HFF-Myc (cell line): ENCODE measurements at regions not wholly inside any gene's neighbourhood (a gene's known extent, or its start where the extent isn't known, plus 50 kb on each side); places are given as distances from the start of the nearest gene placed in this dataset.

Source experiments
- DNase-seq: peaks from one replicate; pipeline ENCODE4 v3.0.0-alpha.2; 2011; ENCODE audit warnings: low read depth; ENCODE audit errors: extremely low read depth
- H3K4me3 ChIP-seq: replicated peaks from 2 replicates; pipeline ENCODE4 v1.5.1; 2011; ENCODE audit warnings: low read depth, mild to moderate bottlenecking, control low read depth, low read length
- CTCF ChIP-seq: IDR thresholded peaks from 2 replicates; pipeline ENCODE4 v1.5.1; 2012; ENCODE audit warnings: mild to moderate bottlenecking, low read depth, low read length, control low read depth; ENCODE audit errors: missing control alignments

- H3K4me3 ChIP-seq = no peak overlapping the region
- no peak for TF ChIP-seq CTCF
- no peak for DNase-seq
These were observed 248.7 kb upstream of the CSF3R start for GRCh38 chr1:36731226-36732014.

- TF ChIP-seq CTCF = no peak
- no peak for DNase-seq
- H3K4me3 ChIP-seq = no peak overlapping the region
These were observed 247.9 kb upstream of the CSF3R start for GRCh38 chr1:36730599-36730998.

- TF ChIP-seq CTCF = no peak
- H3K4me3 ChIP-seq = no peak overlapping the region
- DNase-seq = no peak
These were observed 247.2 kb upstream of the CSF3R start for GRCh38 chr1:36729716-36730510.

- no peak for TF ChIP-seq CTCF
These were observed 246.6 kb upstream of the CSF3R start for GRCh38 chr1:36729289-36729688.

GRCh38 chr1:36728846-36729245, 246.1 kb upstream of the CSF3R start:
- TF ChIP-seq CTCF = no peak
- DNase-seq = no peak
- no peak overlapping the region for H3K4me3 ChIP-seq

More at GRCh38 chr1:36729289-36729688, 246.6 kb upstream of the CSF3R start:
- DNase-seq = no peak
- H3K4me3 ChIP-seq = no peak overlapping the region

GRCh38 chr1:36728051-36728450, 245.3 kb upstream of the CSF3R start:
- no peak for DNase-seq
- no peak overlapping the region for H3K4me3 ChIP-seq
- TF ChIP-seq CTCF = no peak
